Transverse colon (tissue), 4 donors: ENCODE measurements at regions not wholly inside any gene's neighbourhood (a gene's known extent, or its start where the extent isn't known, plus 50 kb on each side); places are given as distances from the start of the nearest gene placed in this dataset.

ENCODE experiments used
- DNase-seq: peaks from one replicate; pipeline ENCODE4 v3.0.0-alpha.2; 2019
- H3K27ac ChIP-seq, 4 donors: fragments of 200-600 bp; sonication (generic); 2 replicates each; pipeline ENCODE4 v1.5.1; 2016 to 2018; ENCODE audit warnings: inconsistent platforms in 4 of 4
- H3K27me3 ChIP-seq: fragments of 200-600 bp; sonication (generic); 2 replicates; pipeline ENCODE4 v1.5.1; 2017; ENCODE audit warnings: inconsistent platforms
- H3K36me3 ChIP-seq, 4 donors: fragments of 200-600 bp; sonication (generic); 2 replicates each; pipeline ENCODE4 v1.5.1; 2017 to 2019; ENCODE audit warnings: inconsistent platforms in 4 of 4
- H3K4me1 ChIP-seq, 4 donors: fragments of 200-600 bp; sonication (generic); 2 replicates each; pipeline ENCODE4 v1.5.1; 2017 to 2020; ENCODE audit warnings: inconsistent platforms in 4 of 4
- H3K4me3 ChIP-seq, 4 donors: fragments of 200-600 bp; sonication (generic); 1 replicate in 1 of 4; 2 replicates in 3 of 4; pipeline versions ENCODE4 v1.5.1 to v1.6.1; 2017 to 2019; ENCODE audit warnings: inconsistent platforms in 4 of 4
- H3K9me3 ChIP-seq, 2 donors: fragments of 200-600 bp; sonication (generic); 2 replicates each; pipeline ENCODE4 v1.5.1; 2017 to 2019; ENCODE audit warnings: inconsistent platforms in 2 of 2
- CTCF ChIP-seq, 5 experiments: fragments of 200-600 bp in 3 of 5; fragments of 450-650 bp in 2 of 5; sonication (generic) in 3 of 5; IDR thresholded peaks; 1 replicate in 2 of 5; 2 replicates in 3 of 5; pipeline ENCODE4 v1.5.1; 2016 to 2017; ENCODE audit warnings: antibody characterized with exemption in 5 of 5, inconsistent platforms in 3 of 5, mild to moderate bottlenecking in 2 of 5, moderate library complexity in 1 of 5
- EP300 ChIP-seq: sonication (generic); formaldehyde crosslinking; IDR thresholded peaks from one replicate; pipeline ENCODE4 v1.6.1; 2017; ENCODE audit warnings: antibody characterized with exemption, low read depth
- POLR2A ChIP-seq: fragments of 450-650 bp; IDR thresholded peaks from one replicate; pipeline ENCODE4 v1.6.1; 2016; ENCODE audit warnings: antibody characterized with exemption, mild to moderate bottlenecking, moderate library complexity
- POLR2AphosphoS5 ChIP-seq, 3 donors: sonication (generic); formaldehyde crosslinking; IDR thresholded peaks; one replicate each; pipeline ENCODE4 v1.6.1; 2016; ENCODE audit warnings: antibody characterized with exemption in 3 of 3
- WGBS, 2 donors: methylation state at CpG; one replicate each; pipeline ENCODE4 v1.1.5; 2018; ENCODE audit warnings: low coverage in 1 of 2; 5-methylcytosine and 5-hydroxymethylcytosine counted together
- in situ Hi-C, 4 donors: fragments of 200-750 bp; cut with MboI; loops; one replicate each; pipeline versions ENCODE4 v1.15.0 to v1.15.1; 2017; ENCODE audit warnings: low sequenced_read_pairs in 3 of 4, low pct_ligation_motif_present in 1 of 4, low pct_unique_long_range_greater_than_20kb in 1 of 4
- intact Hi-C: fragments of 100-400 bp; cut with DNase I; formaldehyde crosslinking; loops from one replicate; pipeline ENCODE4 v1.15.1; 2023; ENCODE audit warnings: low total_unique reads

- DNase-seq, result no peak
- WGBS, 2 donors, result 89 to 93% methylated on average over 2 to 5 of the region's 5 CpGs
- Histone ChIP-seq H3K4me1 (no peaks in the 10 kb centered on the region), H3K36me3 (no peaks in the 10 kb centered on the region), H3K27ac (no peak overlapping the region), H3K9me3 (no peaks in the 10 kb centered on the region), H3K4me3 (no peak overlapping the region), H3K27me3 (no peaks in the 10 kb centered on the region)
- no peak for TF ChIP-seq POLR2AphosphoS5 (IDR thresholded peaks at IDR 0.05)
- TF ChIP-seq EP300, result no peak
- no peak for TF ChIP-seq POLR2A
- no peak for TF ChIP-seq CTCF (IDR thresholded peaks at IDR 0.05)
- in situ Hi-C loops (loop anchor here in 1 of 4 donors (25.0 kb wide), 1 partner anchor 276 kb away; no protein-coding TSS in a partner anchor), intact Hi-C loops (no loop called here)
These were observed 115.8 kb upstream of the GMDS start for GRCh38 chr6:2361195-2361594.

- DNase-seq, result no peak
- Histone ChIP-seq H3K4me3 (no peak overlapping the region), H3K27me3 (no peaks in the 10 kb centered on the region), H3K9me3 (no peaks in the 10 kb centered on the region), H3K4me1 (no peaks in the 10 kb centered on the region), H3K36me3 (no peaks in the 10 kb centered on the region), H3K27ac (no peak overlapping the region)
- in situ Hi-C loops (loop anchor here in 1 of 4 donors (25.0 kb wide), 1 partner anchor 277 kb away; no protein-coding TSS in a partner anchor), intact Hi-C loops (no loop called here)
- TF ChIP-seq CTCF (IDR thresholded peaks at IDR 0.05) (no peak), POLR2A (no peak), POLR2AphosphoS5 (IDR thresholded peaks at IDR 0.05) (no peak), EP300 (no peak)
- WGBS, 2 donors, result 96 to 100% methylated on average over 1 to 5 of the region's 5 CpGs
These were observed 115.3 kb upstream of the GMDS start for GRCh38 chr6:2360716-2361115.

GRCh38 chr6:2360126-2360525 is 114.7 kb upstream of the GMDS start:
- Histone ChIP-seq H3K4me3 (no peak overlapping the region), H3K27ac (no peak overlapping the region), H3K9me3 (no peaks in the 10 kb centered on the region), H3K36me3 (no peaks in the 10 kb centered on the region), H3K4me1 (no peaks in the 10 kb centered on the region), H3K27me3 (no peaks in the 10 kb centered on the region)
- WGBS, 2 donors, result 86% methylated on average over 5 of the region's 5 CpGs; no CpG with 5 or more reads in 1 of the 2 donors
- intact Hi-C loops, result no loop called here
- in situ Hi-C loops, result loop anchor here in 1 of 4 donors (25.0 kb wide), 1 partner anchor 277 kb away; no protein-coding TSS in a partner anchor
- TF ChIP-seq EP300 (no peak), POLR2AphosphoS5 (IDR thresholded peaks at IDR 0.05) (no peak), POLR2A (no peak), CTCF (IDR thresholded peaks at IDR 0.05) (no peak)
- DNase-seq, result no peak

GRCh38 chr6:2355150-2355549 is 109.7 kb upstream of the GMDS start:
- TF ChIP-seq CTCF (IDR thresholded peaks at IDR 0.05) (no peak), POLR2A (no peak), POLR2AphosphoS5 (IDR thresholded peaks at IDR 0.05) (no peak), EP300 (no peak)
- Histone ChIP-seq H3K4me3 (no peak overlapping the region), H3K27ac (no peak overlapping the region), H3K4me1 (peaks cover 0 to 8% (median 0%) of the 10 kb centered on the region in 4 donors), H3K36me3 (no peaks in the 10 kb centered on the region), H3K27me3 (no peaks in the 10 kb centered on the region), H3K9me3 (no peaks in the 10 kb centered on the region)
- in situ Hi-C loops, result loop anchor here in 3 of 4 donors (10.0 to 25.0 kb wide), 3 partner anchors 140 to 760 kb away; no protein-coding TSS in a partner anchor
- DNase-seq, result no peak
- 59 to 69% methylated on average over 3 of the region's 3 CpGs for WGBS, 2 donors
- intact Hi-C loops, result no loop called here
